ENCODE measurements at regions not wholly inside any gene's neighbourhood (a gene's known extent, or its start where the extent isn't known, plus 50 kb on each side); places are given as distances from the start of the nearest gene placed in this dataset.

- no peak for DNase-seq
Measured at GRCh38 chr16:85296859-85297660, 184.8 kb upstream of the CIBAR2 start.

GRCh38 chr16:85297881-85298280, 185.6 kb upstream of the CIBAR2 start:
- DNase-seq: no peak

DNA sequence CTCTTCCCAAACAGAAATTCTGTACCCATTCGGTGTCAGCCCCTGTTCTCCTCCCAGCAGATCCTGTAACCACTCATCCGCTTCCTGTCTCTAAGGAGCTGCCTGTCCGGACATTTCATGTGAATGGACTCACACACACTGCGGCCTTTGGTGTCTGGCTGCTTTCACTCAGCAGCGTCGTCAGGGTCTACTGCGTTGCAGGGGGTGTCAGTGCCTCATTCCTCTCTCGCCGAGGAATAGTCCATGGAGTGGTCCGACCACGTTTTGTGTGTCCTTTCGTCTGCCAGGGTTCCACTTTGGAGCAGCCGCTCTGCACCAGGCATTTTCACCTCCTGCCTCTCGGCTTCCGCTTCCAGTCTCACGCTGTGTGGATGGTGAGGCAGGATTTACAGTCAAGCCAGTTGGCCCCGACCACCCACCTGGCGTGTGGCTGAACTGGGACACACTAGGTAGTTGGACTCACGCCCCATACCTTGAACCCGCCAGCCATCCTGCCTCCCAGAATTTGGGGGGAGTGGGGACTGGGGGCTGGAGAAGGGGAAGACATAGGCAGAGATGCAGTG, 188.2 kb upstream of the CIBAR2 start:
- DNase-seq: no peak

DNA sequence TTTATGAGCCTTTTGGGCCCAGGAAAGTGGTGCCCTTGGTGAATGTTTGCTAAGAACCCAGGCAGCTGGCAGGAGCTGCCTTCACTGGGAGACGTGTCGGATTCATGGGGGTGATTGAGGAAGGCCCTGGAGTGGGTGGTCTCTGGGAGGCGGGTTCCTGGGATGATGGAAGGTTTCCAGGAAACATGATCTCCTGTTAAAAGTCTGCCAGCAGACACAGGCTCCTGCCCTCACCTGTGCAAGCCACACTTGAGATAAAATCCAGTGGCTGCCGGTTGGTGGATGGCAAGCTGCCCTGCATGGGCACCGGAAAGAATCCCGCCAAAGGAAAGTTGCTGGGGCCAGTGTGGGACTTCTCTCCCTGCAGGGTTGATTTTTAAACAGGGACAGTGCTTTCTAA, 189.0 kb upstream of the CIBAR2 start:
- DNase-seq: no peak

- DNase-seq: no peak
Measured at GRCh38 chr16:85302018-85302847, 190.0 kb upstream of the CIBAR2 start.

GRCh38 chr16:85302848-85303353, 190.6 kb upstream of the CIBAR2 start:
- DNase-seq: no peak

- no peak for DNase-seq
Measured at GRCh38 chr16:85303354-85303883, 191.1 kb upstream of the CIBAR2 start.

DNA sequence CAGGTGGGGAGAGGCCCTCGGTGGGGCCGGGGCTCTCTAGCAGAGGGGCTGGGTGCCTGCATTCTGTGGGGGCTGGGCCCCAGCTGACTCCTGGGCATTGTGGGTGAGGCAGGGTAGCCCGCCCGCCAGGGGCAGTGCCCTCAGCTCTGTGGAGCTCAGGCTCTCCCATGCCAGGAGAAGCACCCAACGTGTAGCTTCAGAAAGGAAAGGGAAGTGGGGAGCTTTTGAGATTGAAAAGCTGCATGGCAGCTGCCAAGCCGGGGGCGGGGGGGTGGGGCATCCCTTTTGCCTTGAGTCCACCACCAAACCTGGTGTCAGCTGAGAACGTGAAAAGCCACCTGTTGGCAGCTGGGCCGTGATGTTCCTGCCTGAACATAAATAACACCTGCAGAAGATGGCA, 192.1 kb upstream of the CIBAR2 start:
- DNase-seq: no peak

DNA sequence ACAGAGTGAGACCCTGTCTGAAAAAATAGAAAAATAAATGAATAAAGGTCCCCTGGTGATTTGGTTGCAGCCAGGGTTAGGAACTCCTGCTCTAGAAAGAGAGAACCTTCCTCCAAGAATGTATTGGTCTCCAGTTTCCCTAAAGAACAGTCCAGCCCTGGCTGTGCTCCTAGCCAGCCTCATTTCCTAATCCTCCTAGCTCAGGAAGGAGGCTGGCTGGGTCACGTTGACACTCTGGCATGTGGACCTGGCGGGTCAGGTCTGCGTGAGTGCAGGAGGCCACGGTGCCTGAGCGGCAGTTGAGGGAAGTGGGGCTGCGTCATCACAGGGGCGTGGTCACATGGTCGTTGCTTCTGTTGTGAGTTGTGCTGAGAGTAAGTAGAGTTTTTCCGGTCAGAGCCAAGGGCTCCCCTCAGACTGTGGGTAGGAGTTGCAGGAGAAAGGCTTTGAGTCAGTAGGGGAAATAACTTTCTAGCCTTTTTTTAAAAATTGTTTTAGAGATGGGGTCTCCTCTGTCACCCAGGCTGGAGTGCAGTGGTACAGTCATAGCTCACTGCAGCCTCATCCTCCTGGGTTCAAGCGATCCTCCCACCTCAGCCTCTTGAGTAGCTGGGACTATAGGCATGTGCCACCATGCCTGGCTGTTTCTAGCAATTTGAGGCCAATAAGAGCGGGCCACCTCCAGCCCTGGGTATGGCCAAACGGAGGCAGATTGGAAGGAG, 194.0 kb upstream of the CIBAR2 start:
- no peak for DNase-seq

- DNase-seq: no peak
Measured at GRCh38 chr16:85306793-85307551, 194.7 kb upstream of the CIBAR2 start.

- DNase-seq: no peak
Measured at GRCh38 chr16:85307552-85308364, 195.5 kb upstream of the CIBAR2 start.

GRCh38 chr16:85308611-85309540, 196.6 kb upstream of the CIBAR2 start:
- DNase-seq: no peak

- DNase-seq: no peak
Measured at GRCh38 chr16:85309656-85310587, 197.7 kb upstream of the CIBAR2 start.

DNA sequence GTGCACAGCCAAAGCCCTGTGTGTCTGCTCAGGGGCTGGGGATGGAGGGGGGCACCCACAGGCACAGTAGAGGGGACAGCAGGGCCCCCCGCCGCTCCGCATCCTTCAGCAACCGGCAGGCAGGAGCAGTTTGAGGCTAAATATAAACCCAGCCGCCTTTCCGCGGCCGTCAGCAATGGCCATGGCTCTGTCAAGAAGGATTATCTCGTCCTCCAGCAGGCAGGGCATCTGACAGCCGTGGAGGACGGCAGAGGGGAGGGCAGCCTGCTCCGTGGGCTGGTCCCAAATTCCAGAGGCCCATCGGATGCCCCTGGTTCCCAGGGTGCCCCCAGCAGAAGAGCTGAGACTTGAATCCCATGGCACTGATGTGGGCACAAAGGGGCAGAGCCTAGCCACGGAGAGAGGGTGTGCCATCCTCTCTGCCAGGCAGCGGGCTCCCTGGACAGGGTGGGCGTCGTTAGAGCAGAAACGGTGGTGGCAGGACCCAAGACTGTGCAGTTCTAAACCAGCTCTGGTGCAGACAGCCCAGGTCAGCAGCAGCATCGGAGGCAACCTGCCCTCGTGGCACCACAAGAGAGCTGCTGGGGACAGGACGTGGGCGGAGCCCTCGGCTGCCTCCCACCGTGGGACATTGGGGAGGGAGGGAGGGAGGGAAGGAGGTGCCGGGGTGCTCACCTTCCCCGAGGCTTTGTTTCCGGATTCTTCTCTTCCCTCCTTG, 198.8 kb upstream of the CIBAR2 start:
- DNase-seq: no peak

GRCh38 chr16:85311741-85312140, 199.5 kb upstream of the CIBAR2 start:
- no peak for DNase-seq

- no peak for DNase-seq
Measured at GRCh38 chr16:85312174-85312573, 199.9 kb upstream of the CIBAR2 start.

GRCh38 chr16:85312642-85313525, 200.6 kb upstream of the CIBAR2 start:
- no peak for DNase-seq

All from DMS 273 treated with DMSO at 0.1 percent for 48 hours (cell line).